HG03565 (cell line): ENCODE measurements at regions not wholly inside any gene's neighbourhood (a gene's known extent, or its start where the extent isn't known, plus 50 kb on each side); places are given as distances from the start of the nearest gene placed in this dataset.
"Not testable (repeated sequence)": the region's sequence is repeated elsewhere in the genome, so short reads cannot be mapped to it uniquely, and the experiment has no call there.

Experiments
- ATAC-seq: cut with Tn5 transposase; IDR thresholded peaks from one replicate; pipeline ENCODE4 v1.9.1; 2021; ENCODE audit warnings: mild to moderate bottlenecking, moderate library complexity; ENCODE audit not compliant: unreplicated experiment

GRCh38 chr1:170445096-170445495 is 86.9 kb upstream of the GORAB start:
- no peak for ATAC-seq

GRCh38 chr1:170448661-170449158 is 83.3 kb upstream of the GORAB start:
- no peak for ATAC-seq

GRCh38 chr1:170457325-170458050 is 74.5 kb upstream of the GORAB start:
- ATAC-seq = not testable (repeated sequence)

GRCh38 chr1:170460001-170460400 is 72.0 kb upstream of the GORAB start:
- ATAC-seq = no peak

- ATAC-seq = no peak
Observed at GRCh38 chr1:170460414-170461155, 71.4 kb upstream of the GORAB start.

- no peak for ATAC-seq
Observed at GRCh38 chr1:170461291-170461747, 70.6 kb upstream of the GORAB start.

GRCh38 chr1:170461762-170462384 is 70.1 kb upstream of the GORAB start:
- ATAC-seq = no peak

- ATAC-seq = no peak
Observed at GRCh38 chr1:170470121-170470520, 61.8 kb upstream of the GORAB start.

GRCh38 chr1:170471398-170472053 is 60.4 kb upstream of the GORAB start:
- ATAC-seq = no peak

- ATAC-seq = no peak
Observed at GRCh38 chr1:170481000-170481399, 51.0 kb upstream of the GORAB start.
